ENCODE measurements at regions not wholly inside any gene's neighbourhood (a gene's known extent, or its start where the extent isn't known, plus 50 kb on each side); places are given as distances from the start of the nearest gene placed in this dataset.

GRCh38 chr3:162760789-162761188 lies 1264.2 kb downstream of the OTOL1 start:
- TF ChIP-seq CEBPB (IDR thresholded peaks at IDR 0.05) (no peak), USF1 (IDR thresholded peaks at IDR 0.05) (no peak), TEAD4 (IDR thresholded peaks at IDR 0.05) (no peak), ZBTB7A (IDR thresholded peaks at IDR 0.05; ENCODE audit: low read depth) (no peak), YY1 (IDR thresholded peaks at IDR 0.05; ENCODE audit: low read depth) (no peak), MAX (IDR thresholded peaks at IDR 0.05) (no peak), NFIC (IDR thresholded peaks at IDR 0.05) (no peak), CREB1 (IDR thresholded peaks at IDR 0.05; ENCODE audit: low read depth) (no peak), TCF12 (IDR thresholded peaks at IDR 0.05; ENCODE audit: low read depth) (no peak)
- TF ChIP-seq, protein P1, sequence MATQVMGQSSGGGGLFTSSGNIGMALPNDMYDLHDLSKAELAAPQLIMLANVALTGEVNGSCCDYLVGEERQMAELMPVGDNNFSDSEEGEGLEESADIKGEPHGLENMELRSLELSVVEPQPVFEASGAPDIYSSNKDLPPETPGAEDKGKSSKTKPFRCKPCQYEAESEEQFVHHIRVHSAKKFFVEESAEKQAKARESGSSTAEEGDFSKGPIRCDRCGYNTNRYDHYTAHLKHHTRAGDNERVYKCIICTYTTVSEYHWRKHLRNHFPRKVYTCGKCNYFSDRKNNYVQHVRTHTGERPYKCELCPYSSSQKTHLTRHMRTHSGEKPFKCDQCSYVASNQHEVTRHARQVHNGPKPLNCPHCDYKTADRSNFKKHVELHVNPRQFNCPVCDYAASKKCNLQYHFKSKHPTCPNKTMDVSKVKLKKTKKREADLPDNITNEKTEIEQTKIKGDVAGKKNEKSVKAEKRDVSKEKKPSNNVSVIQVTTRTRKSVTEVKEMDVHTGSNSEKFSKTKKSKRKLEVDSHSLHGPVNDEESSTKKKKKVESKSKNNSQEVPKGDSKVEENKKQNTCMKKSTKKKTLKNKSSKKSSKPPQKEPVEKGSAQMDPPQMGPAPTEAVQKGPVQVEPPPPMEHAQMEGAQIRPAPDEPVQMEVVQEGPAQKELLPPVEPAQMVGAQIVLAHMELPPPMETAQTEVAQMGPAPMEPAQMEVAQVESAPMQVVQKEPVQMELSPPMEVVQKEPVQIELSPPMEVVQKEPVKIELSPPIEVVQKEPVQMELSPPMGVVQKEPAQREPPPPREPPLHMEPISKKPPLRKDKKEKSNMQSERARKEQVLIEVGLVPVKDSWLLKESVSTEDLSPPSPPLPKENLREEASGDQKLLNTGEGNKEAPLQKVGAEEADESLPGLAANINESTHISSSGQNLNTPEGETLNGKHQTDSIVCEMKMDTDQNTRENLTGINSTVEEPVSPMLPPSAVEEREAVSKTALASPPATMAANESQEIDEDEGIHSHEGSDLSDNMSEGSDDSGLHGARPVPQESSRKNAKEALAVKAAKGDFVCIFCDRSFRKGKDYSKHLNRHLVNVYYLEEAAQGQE (IDR thresholded peaks at IDR 0.05; ENCODE audit: low read depth), result no peak

- TF ChIP-seq TEAD4 (IDR thresholded peaks at IDR 0.05) (no peak), ZBTB7A (IDR thresholded peaks at IDR 0.05; ENCODE audit: low read depth) (no peak), TCF12 (IDR thresholded peaks at IDR 0.05; ENCODE audit: low read depth) (no peak), MAX (IDR thresholded peaks at IDR 0.05) (no peak), NFIC (IDR thresholded peaks at IDR 0.05) (no peak), YY1 (IDR thresholded peaks at IDR 0.05; ENCODE audit: low read depth) (no peak), RAD21 (IDR thresholded peaks at IDR 0.05; ENCODE audit: low read depth) (no peak), TAF1 (IDR thresholded peaks at IDR 0.05; ENCODE audit: low read depth) (no peak)
- TF ChIP-seq, protein P1 (IDR thresholded peaks at IDR 0.05; ENCODE audit: low read depth), result no peak
Measured at GRCh38 chr3:162764051-162764807, 1267.6 kb downstream of the OTOL1 start.

DNA sequence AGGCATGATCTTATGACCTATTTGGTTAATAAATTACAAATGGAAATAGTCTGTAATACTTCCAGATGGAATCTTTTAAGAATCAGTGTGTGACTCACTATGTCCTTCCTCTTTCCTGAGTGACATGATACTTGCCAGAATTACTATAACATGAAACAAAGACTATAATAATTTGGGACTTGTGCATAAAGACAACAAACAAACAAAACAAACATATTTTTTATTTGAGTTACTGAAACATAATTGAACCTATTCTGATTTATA lies 1268.1 kb downstream of the OTOL1 start:
- TF ChIP-seq, protein P1 (IDR thresholded peaks at IDR 0.05; ENCODE audit: low read depth), result no peak
- no peak for TF ChIP-seq EP300 (IDR thresholded peaks at IDR 0.05; ENCODE audit: borderline replicate concordance)
- no peak for TF ChIP-seq EGR1 (IDR thresholded peaks at IDR 0.05)
- no peak for TF ChIP-seq FOXM1 (IDR thresholded peaks at IDR 0.05; ENCODE audit: borderline replicate concordance, low read depth)
- TF ChIP-seq USF1 (IDR thresholded peaks at IDR 0.05), result no peak
- TF ChIP-seq TCF12 (IDR thresholded peaks at IDR 0.05; ENCODE audit: low read depth), result no peak
- TF ChIP-seq ZBTB7A (IDR thresholded peaks at IDR 0.05; ENCODE audit: low read depth), result no peak
- no peak for TF ChIP-seq NFIC (IDR thresholded peaks at IDR 0.05)
- TF ChIP-seq CEBPB (IDR thresholded peaks at IDR 0.05), result no peak
- no peak for TF ChIP-seq TEAD4 (IDR thresholded peaks at IDR 0.05)
- TF ChIP-seq RAD21 (IDR thresholded peaks at IDR 0.05; ENCODE audit: low read depth), result no peak
- no peak for TF ChIP-seq TAF1 (IDR thresholded peaks at IDR 0.05; ENCODE audit: low read depth)
- TF ChIP-seq MAX (IDR thresholded peaks at IDR 0.05), result no peak

DNA sequence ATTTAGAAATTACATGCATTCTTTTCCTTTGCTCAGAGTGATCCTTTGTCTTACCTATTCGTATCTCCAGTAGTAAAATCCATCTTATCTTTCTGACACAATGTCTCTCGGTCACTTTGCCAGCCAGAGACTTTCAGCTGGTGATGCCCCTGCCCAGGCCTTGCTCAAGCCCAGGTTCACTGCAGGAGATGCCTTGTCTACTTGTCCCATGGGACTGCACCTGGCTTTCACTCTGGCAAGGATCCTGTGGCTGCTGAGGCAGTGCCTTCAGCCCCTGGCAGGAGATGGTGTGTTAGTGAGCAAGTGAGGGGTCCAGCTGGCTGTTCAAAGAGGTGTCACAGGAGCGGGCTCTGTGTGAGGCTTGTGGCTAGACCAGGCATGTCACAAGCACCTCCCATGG lies 1268.9 kb downstream of the OTOL1 start:
- no peak for TF ChIP-seq EP300 (IDR thresholded peaks at IDR 0.05; ENCODE audit: borderline replicate concordance)
- TF ChIP-seq TAF1 (IDR thresholded peaks at IDR 0.05; ENCODE audit: low read depth), result no peak
- TF ChIP-seq MAX (IDR thresholded peaks at IDR 0.05), result no peak
- TF ChIP-seq, protein P1 (IDR thresholded peaks at IDR 0.05; ENCODE audit: low read depth), result no peak
- TF ChIP-seq EGR1 (IDR thresholded peaks at IDR 0.05), result no peak
- no peak for TF ChIP-seq TEAD4 (IDR thresholded peaks at IDR 0.05)
- TF ChIP-seq NFIC (IDR thresholded peaks at IDR 0.05), result no peak
- no peak for TF ChIP-seq YY1 (IDR thresholded peaks at IDR 0.05; ENCODE audit: low read depth)
- TF ChIP-seq CREB1 (IDR thresholded peaks at IDR 0.05; ENCODE audit: low read depth), result no peak
- no peak for TF ChIP-seq RAD21 (IDR thresholded peaks at IDR 0.05; ENCODE audit: low read depth)
- TF ChIP-seq CEBPB (IDR thresholded peaks at IDR 0.05), result no peak
- TF ChIP-seq TCF12 (IDR thresholded peaks at IDR 0.05; ENCODE audit: low read depth), result no peak
- TF ChIP-seq FOXM1 (IDR thresholded peaks at IDR 0.05; ENCODE audit: borderline replicate concordance, low read depth), result no peak
- no peak for TF ChIP-seq USF1 (IDR thresholded peaks at IDR 0.05)
- TF ChIP-seq ZBTB7A (IDR thresholded peaks at IDR 0.05; ENCODE audit: low read depth), result no peak
